ENCODE measurements at regions not wholly inside any gene's neighbourhood (a gene's known extent, or its start where the extent isn't known, plus 50 kb on each side); places are given as distances from the start of the nearest gene placed in this dataset.

GRCh38 chr1:55517036-55517435 is 301.9 kb upstream of the USP24 start:
- TF ChIP-seq, protein P1, sequence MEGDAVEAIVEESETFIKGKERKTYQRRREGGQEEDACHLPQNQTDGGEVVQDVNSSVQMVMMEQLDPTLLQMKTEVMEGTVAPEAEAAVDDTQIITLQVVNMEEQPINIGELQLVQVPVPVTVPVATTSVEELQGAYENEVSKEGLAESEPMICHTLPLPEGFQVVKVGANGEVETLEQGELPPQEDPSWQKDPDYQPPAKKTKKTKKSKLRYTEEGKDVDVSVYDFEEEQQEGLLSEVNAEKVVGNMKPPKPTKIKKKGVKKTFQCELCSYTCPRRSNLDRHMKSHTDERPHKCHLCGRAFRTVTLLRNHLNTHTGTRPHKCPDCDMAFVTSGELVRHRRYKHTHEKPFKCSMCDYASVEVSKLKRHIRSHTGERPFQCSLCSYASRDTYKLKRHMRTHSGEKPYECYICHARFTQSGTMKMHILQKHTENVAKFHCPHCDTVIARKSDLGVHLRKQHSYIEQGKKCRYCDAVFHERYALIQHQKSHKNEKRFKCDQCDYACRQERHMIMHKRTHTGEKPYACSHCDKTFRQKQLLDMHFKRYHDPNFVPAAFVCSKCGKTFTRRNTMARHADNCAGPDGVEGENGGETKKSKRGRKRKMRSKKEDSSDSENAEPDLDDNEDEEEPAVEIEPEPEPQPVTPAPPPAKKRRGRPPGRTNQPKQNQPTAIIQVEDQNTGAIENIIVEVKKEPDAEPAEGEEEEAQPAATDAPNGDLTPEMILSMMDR (IDR thresholded peaks at IDR 0.05): no peak
- TF ChIP-seq NR2C2 (CRISPR knock-in tag; IDR thresholded peaks at IDR 0.05) (no peak), CREB1 (CRISPR knock-in tag; IDR thresholded peaks at IDR 0.05) (no peak), ZNF281 (CRISPR knock-in tag; IDR thresholded peaks at IDR 0.05) (no peak), TEAD4 (CRISPR knock-in tag; IDR thresholded peaks at IDR 0.05) (no peak), ZNF219 (CRISPR knock-in tag; IDR thresholded peaks at IDR 0.05; ENCODE audit: borderline replicate concordance) (no peak), KAT7 (CRISPR knock-in tag; IDR thresholded peaks at IDR 0.05; ENCODE audit: borderline replicate concordance) (no peak)
- TF ChIP-seq, protein P2, sequence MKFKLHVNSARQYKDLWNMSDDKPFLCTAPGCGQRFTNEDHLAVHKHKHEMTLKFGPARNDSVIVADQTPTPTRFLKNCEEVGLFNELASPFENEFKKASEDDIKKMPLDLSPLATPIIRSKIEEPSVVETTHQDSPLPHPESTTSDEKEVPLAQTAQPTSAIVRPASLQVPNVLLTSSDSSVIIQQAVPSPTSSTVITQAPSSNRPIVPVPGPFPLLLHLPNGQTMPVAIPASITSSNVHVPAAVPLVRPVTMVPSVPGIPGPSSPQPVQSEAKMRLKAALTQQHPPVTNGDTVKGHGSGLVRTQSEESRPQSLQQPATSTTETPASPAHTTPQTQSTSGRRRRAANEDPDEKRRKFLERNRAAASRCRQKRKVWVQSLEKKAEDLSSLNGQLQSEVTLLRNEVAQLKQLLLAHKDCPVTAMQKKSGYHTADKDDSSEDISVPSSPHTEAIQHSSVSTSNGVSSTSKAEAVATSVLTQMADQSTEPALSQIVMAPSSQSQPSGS (CRISPR knock-in tag; IDR thresholded peaks at IDR 0.05; ENCODE audit: borderline replicate concordance, low read depth): no peak
